ENCODE measurements at regions not wholly inside any gene's neighbourhood (a gene's known extent, or its start where the extent isn't known, plus 50 kb on each side); places are given as distances from the start of the nearest gene placed in this dataset.
"Not testable (repeated sequence)": the region's sequence is repeated elsewhere in the genome, so short reads cannot be mapped to it uniquely, and the experiment has no call there.

- FAIRE-seq: no peak
These were observed 1211.8 kb upstream of the ALCAM start for GRCh38 chr3:104154896-104155295.

GRCh38 chr3:104165866-104166265, 1200.8 kb upstream of the ALCAM start:
- DNase-seq (ENCODE audit: insufficient read length, low spot score) (no peak), FAIRE-seq (no peak)

More at GRCh38 chr3:104154896-104155295, 1211.8 kb upstream of the ALCAM start:
- no peak for DNase-seq (ENCODE audit: insufficient read length, low spot score)

- FAIRE-seq: no peak
- no peak for DNase-seq (ENCODE audit: insufficient read length, low spot score)
These were observed 1198.3 kb upstream of the ALCAM start for GRCh38 chr3:104168386-104168785.

- no peak for DNase-seq (ENCODE audit: insufficient read length, low spot score)
- FAIRE-seq: no peak
These were observed 1191.0 kb upstream of the ALCAM start for GRCh38 chr3:104175696-104176095.

GRCh38 chr3:104176706-104177105, 1190.0 kb upstream of the ALCAM start:
- FAIRE-seq (no peak), DNase-seq (ENCODE audit: insufficient read length, low spot score) (no peak)

- DNase-seq (ENCODE audit: insufficient read length, low spot score) (no peak), FAIRE-seq (no peak)
These were observed 1188.0 kb upstream of the ALCAM start for GRCh38 chr3:104178680-104179079.

- DNase-seq (ENCODE audit: insufficient read length, low spot score): no peak
- FAIRE-seq: no peak
These were observed 1185.8 kb upstream of the ALCAM start for GRCh38 chr3:104180906-104181305.

- FAIRE-seq (no peak), DNase-seq (ENCODE audit: insufficient read length, low spot score) (no peak)
These were observed 1176.0 kb upstream of the ALCAM start for GRCh38 chr3:104190681-104191080.

GRCh38 chr3:104198131-104198530, 1168.6 kb upstream of the ALCAM start:
- DNase-seq (ENCODE audit: insufficient read length, low spot score): no peak

GRCh38 chr3:104206925-104207324, 1159.8 kb upstream of the ALCAM start:
- FAIRE-seq (no peak), DNase-seq (ENCODE audit: insufficient read length, low spot score) (no peak)

More at GRCh38 chr3:104198131-104198530, 1168.6 kb upstream of the ALCAM start:
- no peak for FAIRE-seq

GRCh38 chr3:104214277-104214676, 1152.4 kb upstream of the ALCAM start:
- DNase-seq (ENCODE audit: insufficient read length, low spot score): no peak
- no peak for FAIRE-seq

- no peak for FAIRE-seq
- no peak for DNase-seq (ENCODE audit: insufficient read length, low spot score)
These were observed 1151.8 kb upstream of the ALCAM start for GRCh38 chr3:104214937-104215336.

GRCh38 chr3:104219046-104219445, 1147.7 kb upstream of the ALCAM start:
- not testable (repeated sequence) for DNase-seq (ENCODE audit: insufficient read length, low spot score); FAIRE-seq

- FAIRE-seq (no peak), DNase-seq (ENCODE audit: insufficient read length, low spot score) (no peak)
These were observed 1132.1 kb upstream of the ALCAM start for GRCh38 chr3:104234442-104235194.

- DNase-seq (ENCODE audit: insufficient read length, low spot score): no peak
- FAIRE-seq: no peak
These were observed 1122.0 kb upstream of the ALCAM start for GRCh38 chr3:104244680-104245220.

GRCh38 chr3:104245261-104245660, 1121.4 kb upstream of the ALCAM start:
- FAIRE-seq (no peak), DNase-seq (ENCODE audit: insufficient read length, low spot score) (no peak)

GRCh38 chr3:104245981-104246380, 1120.7 kb upstream of the ALCAM start:
- no peak for FAIRE-seq
- no peak for DNase-seq (ENCODE audit: insufficient read length, low spot score)

GRCh38 chr3:104257486-104257885, 1109.2 kb upstream of the ALCAM start:
- no peak for DNase-seq (ENCODE audit: insufficient read length, low spot score)
- FAIRE-seq: no peak

- no peak for DNase-seq (ENCODE audit: insufficient read length, low spot score)
- FAIRE-seq: no peak
These were observed 1103.2 kb upstream of the ALCAM start for GRCh38 chr3:104263477-104263876.

GRCh38 chr3:104266219-104266618, 1100.5 kb upstream of the ALCAM start:
- DNase-seq (ENCODE audit: insufficient read length, low spot score); FAIRE-seq: not testable (repeated sequence)

- DNase-seq (ENCODE audit: insufficient read length, low spot score) (no peak), FAIRE-seq (no peak)
These were observed 1096.9 kb upstream of the ALCAM start for GRCh38 chr3:104269771-104270170.

GRCh38 chr3:104273046-104273649, 1093.6 kb upstream of the ALCAM start:
- DNase-seq (ENCODE audit: insufficient read length, low spot score): no peak
- peak; percentile 39 for FAIRE-seq
